Gastrocnemius medialis (tissue), 4 donors: ENCODE measurements at regions not wholly inside any gene's neighbourhood (a gene's known extent, or its start where the extent isn't known, plus 50 kb on each side); places are given as distances from the start of the nearest gene placed in this dataset.
"Not testable (repeated sequence)": the region's sequence is repeated elsewhere in the genome, so short reads cannot be mapped to it uniquely, and the experiment has no call there.

Experiments used
- ATAC-seq, 2 donors: fragments of 150-250 bp; one replicate each; pipeline ENCODE4 v1.9.1; 2016
- DNase-seq, 2 donors: peaks; one replicate each; pipeline ENCODE4 v3.0.0-alpha.2; 2019
- H3K27ac ChIP-seq, 4 donors: fragments of 200-600 bp; sonication (generic); 1 replicate in 1 of 4; 2 replicates in 3 of 4; pipeline ENCODE4 v1.5.1; 2016 to 2018; ENCODE audit warnings: mild to moderate bottlenecking in 2 of 4, moderate library complexity in 1 of 4
- H3K27me3 ChIP-seq, 3 donors: fragments of 200-600 bp; sonication (generic) in 2 of 3; 1 replicate in 1 of 3; 2 replicates in 2 of 3; pipeline versions ENCODE4 v1.5.1 to v1.6.0; 2016 to 2019; ENCODE audit warnings: mild to moderate bottlenecking in 1 of 3, moderate library complexity in 1 of 3
- H3K36me3 ChIP-seq, 2 donors: fragments of 200-600 bp; sonication (generic) in 1 of 2; one replicate each; pipeline ENCODE4 v1.5.1; 2017 to 2018
- H3K4me1 ChIP-seq, 2 donors: fragments of 200-600 bp; sonication (generic) in 1 of 2; one replicate each; pipeline ENCODE4 v1.5.1; 2016 to 2017; ENCODE audit warnings: mild to moderate bottlenecking in 2 of 2
- H3K4me3 ChIP-seq, 4 donors: fragments of 200-600 bp; sonication (generic) in 3 of 4; 1 replicate in 1 of 4; 2 replicates in 3 of 4; pipeline ENCODE4 v1.5.1; 2016 to 2019; ENCODE audit warnings: mild to moderate bottlenecking in 2 of 4
- H3K9me3 ChIP-seq, 3 donors: fragments of 200-600 bp; sonication (generic) in 2 of 3; 1 replicate in 1 of 3; 2 replicates in 2 of 3; pipeline ENCODE4 v1.5.1; 2016 to 2019
- CTCF ChIP-seq, 5 experiments: fragments of 450-650 bp in 3 of 5; fragments of 200-600 bp in 2 of 5; sonication (generic) in 2 of 5; IDR thresholded peaks in 4 of 5; conservative IDR thresholded peaks in 1 of 5; 1 replicate in 4 of 5; 2 replicates in 1 of 5; pipeline ENCODE4 v1.5.1; 2016 to 2019; ENCODE audit warnings: antibody characterized with exemption in 5 of 5, mild to moderate bottlenecking in 3 of 5, moderate library complexity in 3 of 5
- POLR2A ChIP-seq, 2 donors: fragments of 450-650 bp; IDR thresholded peaks; one replicate each; pipeline ENCODE4 v1.6.1; 2017; ENCODE audit warnings: antibody characterized with exemption in 2 of 2, mild to moderate bottlenecking in 2 of 2, moderate library complexity in 2 of 2
- in situ Hi-C, 4 donors: fragments of 200-750 bp; cut with MboI; loops; one replicate each; pipeline versions ENCODE4 v1.15.0 to v1.8.0; 2017; ENCODE audit warnings: low sequenced_read_pairs in 4 of 4
- intact Hi-C: fragments of 100-400 bp; cut with DNase I; formaldehyde crosslinking; loops from one replicate; pipeline ENCODE4 v1.15.1; 2023; ENCODE audit warnings: low total_unique reads

GRCh38 chr6:106745197-106745770 is 115.9 kb downstream of the QRSL1 start:
- in situ Hi-C loops = no loop called here
- no peak for DNase-seq
- no peak for ATAC-seq
- Histone ChIP-seq H3K27ac (no peak overlapping the region), H3K36me3 (no peaks in the 10 kb centered on the region), H3K4me1 (peaks cover 2% of the 10 kb centered on the region in 2 donors), H3K4me3 (no peak overlapping the region), H3K27me3 (no peaks in the 10 kb centered on the region), H3K9me3 (no peaks in the 10 kb centered on the region)
- intact Hi-C loops = no loop called here
- TF ChIP-seq CTCF (IDR thresholded peaks at IDR 0.05 in 4 of 5, conservative IDR thresholded peaks at IDR 0.05 in 1 of 5) = no peak
- TF ChIP-seq POLR2A (IDR thresholded peaks at IDR 0.05) = no peak

- H3K36me3 ChIP-seq = no peaks in the 10 kb centered on the region
- H3K9me3 ChIP-seq = no peaks in the 10 kb centered on the region
- in situ Hi-C loops (no loop called here), intact Hi-C loops (no loop called here)
- no peaks in the 10 kb centered on the region for H3K27me3 ChIP-seq
- no peak overlapping the region for H3K4me3 ChIP-seq
- no peak overlapping the region for H3K27ac ChIP-seq
- H3K4me1 ChIP-seq = peaks cover 7% of the 10 kb centered on the region in 2 donors
- ATAC-seq (no peak), DNase-seq (no peak)
- TF ChIP-seq CTCF (IDR thresholded peaks at IDR 0.05 in 4 of 5, conservative IDR thresholded peaks at IDR 0.05 in 1 of 5) (no peak), POLR2A (IDR thresholded peaks at IDR 0.05) (no peak)
These were observed 115.4 kb downstream of the QRSL1 start for GRCh38 chr6:106744781-106745180.

GRCh38 chr6:106744029-106744428 is 114.7 kb downstream of the QRSL1 start:
- H3K9me3 ChIP-seq, H3K4me3 ChIP-seq, H3K36me3 ChIP-seq, ATAC-seq, in situ Hi-C loops, H3K27me3 ChIP-seq, DNase-seq, intact Hi-C loops, H3K27ac ChIP-seq: not testable (repeated sequence)
- H3K4me1 ChIP-seq = peaks cover 10 to 14% of the 10 kb centered on the region in 2 donors

- TF ChIP-seq CTCF (IDR thresholded peaks at IDR 0.05 in 4 of 5, conservative IDR thresholded peaks at IDR 0.05 in 1 of 5) (no peak), POLR2A (IDR thresholded peaks at IDR 0.05) (no peak)
- Histone ChIP-seq H3K27ac (no peak overlapping the region), H3K27me3 (no peaks in the 10 kb centered on the region), H3K4me1 (peaks cover 14 to 15% of the 10 kb centered on the region in 2 donors), H3K36me3 (no peaks in the 10 kb centered on the region), H3K4me3 (no peak overlapping the region), H3K9me3 (no peaks in the 10 kb centered on the region)
- ATAC-seq = no peak
- no peak for DNase-seq
- intact Hi-C loops = no loop called here
- in situ Hi-C loops = no loop called here
These were observed 114.2 kb downstream of the QRSL1 start for GRCh38 chr6:106743612-106744011.

- TF ChIP-seq POLR2A (IDR thresholded peaks at IDR 0.05) (no peak), CTCF (IDR thresholded peaks at IDR 0.05 in 4 of 5, conservative IDR thresholded peaks at IDR 0.05 in 1 of 5) (no peak)
- DNase-seq = no peak
- peaks cover 14 to 15% of the 10 kb centered on the region in 2 donors for H3K4me1 ChIP-seq
- H3K36me3 ChIP-seq = no peaks in the 10 kb centered on the region
- no peak overlapping the region for H3K27ac ChIP-seq
- no peak for ATAC-seq
- no peaks in the 10 kb centered on the region for H3K9me3 ChIP-seq
- no peak overlapping the region for H3K4me3 ChIP-seq
- intact Hi-C loops = no loop called here
- in situ Hi-C loops = no loop called here
- H3K27me3 ChIP-seq = no peaks in the 10 kb centered on the region
These were observed 110.9 kb downstream of the QRSL1 start for GRCh38 chr6:106740287-106740686.
